ENCODE measurements at regions not wholly inside any gene's neighbourhood (a gene's known extent, or its start where the extent isn't known, plus 50 kb on each side); places are given as distances from the start of the nearest gene placed in this dataset.

GRCh38 chr6:105874835-105875626, 211.1 kb upstream of the PRDM1 start:
- TF ChIP-seq CTCF (IDR thresholded peaks at IDR 0.05; ENCODE audit: insufficient read depth, low read length, poor library complexity, severe bottlenecking) = no peak
- TF ChIP-seq EZH2phosphoT487 (conservative IDR thresholded peaks at IDR 0.05; ENCODE audit: low read length) = no peak
